ENCODE measurements at regions not wholly inside any gene's neighbourhood (a gene's known extent, or its start where the extent isn't known, plus 50 kb on each side); places are given as distances from the start of the nearest gene placed in this dataset.

GRCh38 chr7:81416659-81417058 is 353.2 kb downstream of the HGF start:
- no peaks in the 10 kb centered on the region for H3K27me3 Mint-ChIP-seq
- H3K4me3 Mint-ChIP-seq, result peak overlapping the region; percentile 9
- H3K9me3 Mint-ChIP-seq, result peaks cover 5% of the 10 kb centered on the region

GRCh38 chr7:81415181-81415580 is 354.7 kb downstream of the HGF start:
- no peak for TF ChIP-seq CTCF (conservative IDR thresholded peaks at IDR 0.05)
- H3K27ac Mint-ChIP-seq, result no peak overlapping the region
- H3K36me3 Mint-ChIP-seq, result no peaks in the 10 kb centered on the region
- peaks cover 12% of the 10 kb centered on the region for H3K9me3 Mint-ChIP-seq
- no peak for DNase-seq (ENCODE audit: extremely low spot score, unreplicated experiment)
- H3K4me3 Mint-ChIP-seq, result no peak overlapping the region
- peaks cover 14% of the 10 kb centered on the region for H3K4me1 Mint-ChIP-seq (ENCODE audit: unreplicated experiment)
- no peaks in the 10 kb centered on the region for H3K27me3 Mint-ChIP-seq

More at GRCh38 chr7:81416659-81417058, 353.2 kb downstream of the HGF start:
- TF ChIP-seq CTCF (conservative IDR thresholded peaks at IDR 0.05), result no peak
- Mint-ChIP-seq H3K4me1 (ENCODE audit: unreplicated experiment) (peaks cover 9% of the 10 kb centered on the region), H3K27ac (no peak overlapping the region), H3K36me3 (no peaks in the 10 kb centered on the region)
- DNase-seq (ENCODE audit: extremely low spot score, unreplicated experiment), result no peak

GRCh38 chr7:81414411-81414810 is 355.4 kb downstream of the HGF start:
- Mint-ChIP-seq H3K4me1 (ENCODE audit: unreplicated experiment) (peaks cover 14% of the 10 kb centered on the region), H3K27me3 (no peaks in the 10 kb centered on the region), H3K4me3 (no peak overlapping the region), H3K9me3 (peaks cover 12% of the 10 kb centered on the region), H3K27ac (no peak overlapping the region), H3K36me3 (no peaks in the 10 kb centered on the region)
- DNase-seq (ENCODE audit: extremely low spot score, unreplicated experiment), result no peak
- TF ChIP-seq CTCF (conservative IDR thresholded peaks at IDR 0.05), result no peak

GRCh38 chr7:81410471-81411117 is 359.3 kb downstream of the HGF start:
- Mint-ChIP-seq H3K27me3 (no peaks in the 10 kb centered on the region), H3K27ac (no peak overlapping the region), H3K9me3 (peaks cover 12% of the 10 kb centered on the region), H3K4me1 (ENCODE audit: unreplicated experiment) (peaks cover 5% of the 10 kb centered on the region), H3K4me3 (no peak overlapping the region), H3K36me3 (no peaks in the 10 kb centered on the region)
- TF ChIP-seq CTCF (conservative IDR thresholded peaks at IDR 0.05), result no peak
- DNase-seq (ENCODE audit: extremely low spot score, unreplicated experiment), result no peak

- Mint-ChIP-seq H3K27me3 (no peaks in the 10 kb centered on the region), H3K4me1 (ENCODE audit: unreplicated experiment) (peaks cover 5% of the 10 kb centered on the region), H3K4me3 (no peak overlapping the region), H3K36me3 (no peaks in the 10 kb centered on the region), H3K9me3 (peaks cover 7% of the 10 kb centered on the region), H3K27ac (no peak overlapping the region)
- DNase-seq (ENCODE audit: extremely low spot score, unreplicated experiment), result no peak
- TF ChIP-seq CTCF (conservative IDR thresholded peaks at IDR 0.05), result no peak
These were observed 361.1 kb downstream of the HGF start for GRCh38 chr7:81408728-81409127.

All from type B pancreatic cell (in vitro differentiated cells).